ENCODE measurements at regions not wholly inside any gene's neighbourhood (a gene's known extent, or its start where the extent isn't known, plus 50 kb on each side); places are given as distances from the start of the nearest gene placed in this dataset.

GRCh38 chr17:73814075-73814474, 169.8 kb upstream of the SDK2 start:
- Histone ChIP-seq H3K4me3 (no peak overlapping the region), H3K4me1 (no peaks in the 10 kb centered on the region), H3K9me3 (no peaks in the 10 kb centered on the region), H3K27ac (no peak overlapping the region), H3K36me3 (no peaks in the 10 kb centered on the region), H3K27me3 (peaks cover 5% of the 10 kb centered on the region)
- ATAC-seq = no peak
- TF ChIP-seq EP300 (IDR thresholded peaks at IDR 0.05) (no peak), POLR2AphosphoS5 (IDR thresholded peaks at IDR 0.05) (no peak), POLR2A (IDR thresholded peaks at IDR 0.05) (no peak)
- TF ChIP-seq, protein P1, sequence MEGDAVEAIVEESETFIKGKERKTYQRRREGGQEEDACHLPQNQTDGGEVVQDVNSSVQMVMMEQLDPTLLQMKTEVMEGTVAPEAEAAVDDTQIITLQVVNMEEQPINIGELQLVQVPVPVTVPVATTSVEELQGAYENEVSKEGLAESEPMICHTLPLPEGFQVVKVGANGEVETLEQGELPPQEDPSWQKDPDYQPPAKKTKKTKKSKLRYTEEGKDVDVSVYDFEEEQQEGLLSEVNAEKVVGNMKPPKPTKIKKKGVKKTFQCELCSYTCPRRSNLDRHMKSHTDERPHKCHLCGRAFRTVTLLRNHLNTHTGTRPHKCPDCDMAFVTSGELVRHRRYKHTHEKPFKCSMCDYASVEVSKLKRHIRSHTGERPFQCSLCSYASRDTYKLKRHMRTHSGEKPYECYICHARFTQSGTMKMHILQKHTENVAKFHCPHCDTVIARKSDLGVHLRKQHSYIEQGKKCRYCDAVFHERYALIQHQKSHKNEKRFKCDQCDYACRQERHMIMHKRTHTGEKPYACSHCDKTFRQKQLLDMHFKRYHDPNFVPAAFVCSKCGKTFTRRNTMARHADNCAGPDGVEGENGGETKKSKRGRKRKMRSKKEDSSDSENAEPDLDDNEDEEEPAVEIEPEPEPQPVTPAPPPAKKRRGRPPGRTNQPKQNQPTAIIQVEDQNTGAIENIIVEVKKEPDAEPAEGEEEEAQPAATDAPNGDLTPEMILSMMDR (IDR thresholded peaks at IDR 0.05) = no peak
- WGBS, 2 donors (ENCODE audit: low coverage in 1 of 2) = 20 to 32% methylated on average over 2 to 7 of the region's 7 CpGs

DNA sequence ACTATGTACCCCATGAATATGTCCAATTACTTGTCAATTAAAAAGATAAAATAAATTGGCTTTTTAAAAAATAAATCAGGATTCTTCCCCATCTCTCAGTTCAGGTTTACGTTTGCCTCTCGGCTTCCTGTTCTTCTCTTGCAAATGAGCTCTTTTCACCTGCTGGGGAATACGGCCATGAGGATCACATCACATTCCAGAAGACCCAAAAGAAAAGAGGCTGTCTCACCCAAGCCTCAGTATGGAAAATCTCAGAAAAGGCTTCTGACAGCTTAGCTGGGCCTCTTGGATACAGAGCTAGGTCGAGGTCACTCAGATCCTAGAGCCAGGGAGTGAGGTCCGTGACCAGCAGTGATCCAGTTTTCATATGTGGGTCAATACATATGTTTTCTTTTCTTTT, 171.2 kb upstream of the SDK2 start:
- TF ChIP-seq EP300 (IDR thresholded peaks at IDR 0.05) (no peak), POLR2A (IDR thresholded peaks at IDR 0.05) (no peak), POLR2AphosphoS5 (IDR thresholded peaks at IDR 0.05) (no peak)
- TF ChIP-seq, protein P1 (IDR thresholded peaks at IDR 0.05) = no peak
- Histone ChIP-seq H3K4me3 (no peak overlapping the region), H3K27me3 (peaks cover 16% of the 10 kb centered on the region), H3K36me3 (no peaks in the 10 kb centered on the region), H3K27ac (no peak overlapping the region), H3K4me1 (no peaks in the 10 kb centered on the region), H3K9me3 (no peaks in the 10 kb centered on the region)
- ATAC-seq = no peak
- WGBS, 2 donors (ENCODE audit: low coverage in 1 of 2) = 46 to 77% methylated on average over 4 to 5 of the region's 5 CpGs

- Histone ChIP-seq H3K36me3 (no peaks in the 10 kb centered on the region), H3K4me1 (peaks cover 0 to 6% (median 0%) of the 10 kb centered on the region in 3 donors), H3K27me3 (peaks cover 44% of the 10 kb centered on the region), H3K4me3 (no peak overlapping the region), H3K27ac (no peak overlapping the region), H3K9me3 (no peaks in the 10 kb centered on the region)
- no peak for ATAC-seq
- WGBS, 2 donors (ENCODE audit: low coverage in 1 of 2) = 100% methylated on average over 1 of the region's 19 CpGs; no CpG with 5 or more reads in 1 of the 2 donors
- TF ChIP-seq, protein P1 (IDR thresholded peaks at IDR 0.05) = no peak
- no peak for TF ChIP-seq POLR2A (IDR thresholded peaks at IDR 0.05)
- TF ChIP-seq EP300 (IDR thresholded peaks at IDR 0.05) = no peak
- TF ChIP-seq POLR2AphosphoS5 (IDR thresholded peaks at IDR 0.05) = no peak
Observed at GRCh38 chr17:73819440-73820395, 175.5 kb upstream of the SDK2 start.

- Histone ChIP-seq H3K4me1 (peaks cover 0 to 6% (median 0%) of the 10 kb centered on the region in 3 donors), H3K9me3 (no peaks in the 10 kb centered on the region)
Observed at GRCh38 chr17:73820686-73821448, 176.6 kb upstream of the SDK2 start.

More at GRCh38 chr17:73820686-73821448, 176.6 kb upstream of the SDK2 start:
- H3K27ac ChIP-seq = no peak overlapping the region
- peaks cover 54% of the 10 kb centered on the region for H3K27me3 ChIP-seq
- ATAC-seq = no peak
- H3K36me3 ChIP-seq = no peaks in the 10 kb centered on the region
- no peak overlapping the region for H3K4me3 ChIP-seq
- no peak for TF ChIP-seq POLR2A (IDR thresholded peaks at IDR 0.05)
- no peak for TF ChIP-seq POLR2AphosphoS5 (IDR thresholded peaks at IDR 0.05)
- TF ChIP-seq, protein P1 (IDR thresholded peaks at IDR 0.05) = peak in 1 of 4 experiments; percentile 9
- TF ChIP-seq EP300 (IDR thresholded peaks at IDR 0.05) = no peak
- 44 to 47% methylated on average over 7 to 9 of the region's 20 CpGs for WGBS, 2 donors (ENCODE audit: low coverage in 1 of 2)
